ENCODE measurements at regions not wholly inside any gene's neighbourhood (a gene's known extent, or its start where the extent isn't known, plus 50 kb on each side); places are given as distances from the start of the nearest gene placed in this dataset.
A peak's percentile ranks its signal among the peaks of the same experiment; 100 is the strongest.

GRCh38 chr11:8823174-8823742 lies 87.7 kb upstream of the AKIP1 start:
- no peaks in the 10 kb centered on the region for H3K4me1 Mint-ChIP-seq (ENCODE audit: low read depth)
- no peak overlapping the region for H3K4me3 Mint-ChIP-seq
- H3K36me3 Mint-ChIP-seq (ENCODE audit: low read depth) = no peaks in the 10 kb centered on the region
- H3K27me3 Mint-ChIP-seq (ENCODE audit: insufficient read depth) = no peaks in the 10 kb centered on the region
- DNase-seq = no peak
- no peak overlapping the region for H3K27ac Mint-ChIP-seq
- no peaks in the 10 kb centered on the region for H3K9me3 Mint-ChIP-seq
- no peak for TF ChIP-seq CTCF (IDR thresholded peaks at IDR 0.05)

DNA sequence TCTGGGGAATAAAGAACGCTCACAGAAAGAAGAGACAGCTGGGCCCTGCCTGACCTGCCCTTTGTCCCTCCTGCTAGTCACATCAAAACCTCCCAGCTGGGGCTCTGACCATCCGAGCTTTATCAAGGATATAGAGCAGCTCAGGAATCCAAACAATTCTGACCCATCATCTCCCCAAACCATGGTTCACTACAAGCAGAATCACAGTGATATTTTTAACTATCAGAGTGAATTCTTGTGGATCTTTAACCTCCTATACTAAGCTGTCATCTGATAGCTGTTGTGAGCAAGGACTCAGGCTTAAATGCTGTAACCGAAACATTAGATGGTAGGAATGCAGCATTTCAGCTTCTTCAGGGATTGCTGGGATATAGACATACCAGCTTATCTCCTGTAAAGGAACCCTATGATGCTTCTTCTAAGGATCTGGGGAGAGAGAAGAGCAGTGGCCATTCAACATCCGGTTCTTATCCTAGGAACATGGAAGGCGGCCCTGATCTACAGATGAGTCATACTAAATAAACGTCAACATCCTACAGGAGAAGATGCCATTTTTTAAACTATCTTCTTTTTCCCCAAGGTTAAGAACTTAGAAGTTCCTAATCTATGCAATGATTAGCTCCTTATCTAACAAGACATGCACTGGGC lies 84.7 kb upstream of the AKIP1 start:
- no peak for TF ChIP-seq CTCF (IDR thresholded peaks at IDR 0.05)
- DNase-seq = peak; percentile 87
- Mint-ChIP-seq H3K36me3 (ENCODE audit: low read depth) (no peaks in the 10 kb centered on the region), H3K9me3 (no peaks in the 10 kb centered on the region), H3K27me3 (ENCODE audit: insufficient read depth) (no peaks in the 10 kb centered on the region), H3K4me1 (ENCODE audit: low read depth) (peaks cover 3% of the 10 kb centered on the region), H3K4me3 (no peak overlapping the region; the same call in 1 of the 2 replicates), H3K27ac (no peak overlapping the region)

DNA sequence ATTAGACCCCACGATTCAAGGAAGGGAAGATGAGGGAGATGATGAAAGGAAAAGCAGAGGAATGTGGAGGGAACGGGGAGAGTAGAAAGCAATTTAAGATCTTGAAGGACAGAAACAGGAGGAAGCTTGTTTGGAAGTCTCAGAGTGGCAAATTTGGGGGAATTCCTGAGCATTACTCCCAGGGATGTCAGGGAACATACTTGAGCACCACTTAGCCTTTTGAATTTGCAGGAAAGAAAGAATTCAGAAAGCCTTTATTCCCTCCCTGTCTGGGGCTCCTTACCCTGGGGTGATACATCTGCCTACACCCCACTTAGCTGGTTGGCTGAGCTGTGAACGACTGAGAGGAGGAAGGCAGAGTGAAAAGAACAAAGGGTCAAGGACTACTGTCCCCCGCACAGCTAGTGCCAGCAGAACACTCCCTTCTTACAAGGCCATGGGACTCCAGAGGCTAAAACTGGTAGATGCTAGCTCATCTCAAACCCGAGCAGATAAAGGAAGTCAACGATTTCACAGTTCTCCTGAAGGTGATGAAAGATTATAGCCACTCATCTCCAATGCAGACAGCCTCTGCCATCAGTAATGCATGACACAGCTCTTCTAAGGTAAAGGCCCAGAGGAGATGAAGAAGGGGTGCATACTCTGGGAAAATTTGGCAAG lies 84.0 kb upstream of the AKIP1 start:
- no peaks in the 10 kb centered on the region for H3K36me3 Mint-ChIP-seq (ENCODE audit: low read depth)
- H3K27me3 Mint-ChIP-seq (ENCODE audit: insufficient read depth) = no peaks in the 10 kb centered on the region
- H3K9me3 Mint-ChIP-seq = no peaks in the 10 kb centered on the region
- no peak for TF ChIP-seq CTCF (IDR thresholded peaks at IDR 0.05)
- peaks cover 11% of the 10 kb centered on the region for H3K4me1 Mint-ChIP-seq (ENCODE audit: low read depth)
- H3K27ac Mint-ChIP-seq = no peak overlapping the region
- H3K4me3 Mint-ChIP-seq = no peak overlapping the region
- DNase-seq = no peak

GRCh38 chr11:8828046-8828445 lies 82.9 kb upstream of the AKIP1 start:
- Mint-ChIP-seq H3K4me1 (ENCODE audit: low read depth) (peaks cover 21% of the 10 kb centered on the region), H3K4me3 (no peak overlapping the region), H3K9me3 (no peaks in the 10 kb centered on the region), H3K27me3 (ENCODE audit: insufficient read depth) (no peaks in the 10 kb centered on the region), H3K27ac (no peak overlapping the region), H3K36me3 (ENCODE audit: low read depth) (no peaks in the 10 kb centered on the region)
- DNase-seq = no peak
- TF ChIP-seq CTCF (IDR thresholded peaks at IDR 0.05) = no peak

GRCh38 chr11:8828580-8829361 lies 82.2 kb upstream of the AKIP1 start:
- H3K27ac Mint-ChIP-seq = no peak overlapping the region
- no peak for DNase-seq
- no peak overlapping the region for H3K4me3 Mint-ChIP-seq
- no peak for TF ChIP-seq CTCF (IDR thresholded peaks at IDR 0.05)
- no peaks in the 10 kb centered on the region for H3K9me3 Mint-ChIP-seq
- no peaks in the 10 kb centered on the region for H3K36me3 Mint-ChIP-seq (ENCODE audit: low read depth)
- H3K27me3 Mint-ChIP-seq (ENCODE audit: insufficient read depth) = no peaks in the 10 kb centered on the region; the same call in 1 of the 2 replicates
- H3K4me1 Mint-ChIP-seq (ENCODE audit: low read depth) = peaks cover 28% of the 10 kb centered on the region

Data from HFFc6 (cell line).